ENCODE measurements at regions not wholly inside any gene's neighbourhood (a gene's known extent, or its start where the extent isn't known, plus 50 kb on each side); places are given as distances from the start of the nearest gene placed in this dataset.

DNA sequence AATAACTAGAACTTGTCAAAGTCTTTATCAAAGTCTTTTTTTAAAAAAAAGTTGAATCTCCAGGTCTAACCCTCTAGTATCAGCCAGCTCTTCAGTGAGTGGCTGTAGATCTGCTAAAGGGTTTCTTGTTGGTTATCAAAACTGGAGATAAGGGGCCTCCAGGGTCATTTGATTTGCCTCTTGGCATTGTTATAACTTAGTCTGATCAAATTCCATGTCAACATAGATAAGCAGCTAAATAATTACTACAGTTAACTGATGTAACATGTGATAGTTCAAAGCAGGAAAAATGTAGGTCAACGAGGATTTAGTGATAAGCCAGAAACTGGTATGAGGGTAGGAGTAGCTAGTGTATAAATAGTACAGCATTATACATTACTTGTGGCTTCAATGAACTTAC is 465.1 kb downstream of the PDHA2 start:
- H3K27me3 ChIP-seq (ENCODE audit: insufficient read depth, poor library complexity, severe bottlenecking): no peaks in the 10 kb centered on the region
- TF ChIP-seq REST (IDR thresholded peaks at IDR 0.05; ENCODE audit: insufficient replicate concordance, low read depth): no peak
- TF ChIP-seq SPI1 (IDR thresholded peaks at IDR 0.05; ENCODE audit: borderline replicate concordance, low read depth): no peak
- TF ChIP-seq, protein P1, sequence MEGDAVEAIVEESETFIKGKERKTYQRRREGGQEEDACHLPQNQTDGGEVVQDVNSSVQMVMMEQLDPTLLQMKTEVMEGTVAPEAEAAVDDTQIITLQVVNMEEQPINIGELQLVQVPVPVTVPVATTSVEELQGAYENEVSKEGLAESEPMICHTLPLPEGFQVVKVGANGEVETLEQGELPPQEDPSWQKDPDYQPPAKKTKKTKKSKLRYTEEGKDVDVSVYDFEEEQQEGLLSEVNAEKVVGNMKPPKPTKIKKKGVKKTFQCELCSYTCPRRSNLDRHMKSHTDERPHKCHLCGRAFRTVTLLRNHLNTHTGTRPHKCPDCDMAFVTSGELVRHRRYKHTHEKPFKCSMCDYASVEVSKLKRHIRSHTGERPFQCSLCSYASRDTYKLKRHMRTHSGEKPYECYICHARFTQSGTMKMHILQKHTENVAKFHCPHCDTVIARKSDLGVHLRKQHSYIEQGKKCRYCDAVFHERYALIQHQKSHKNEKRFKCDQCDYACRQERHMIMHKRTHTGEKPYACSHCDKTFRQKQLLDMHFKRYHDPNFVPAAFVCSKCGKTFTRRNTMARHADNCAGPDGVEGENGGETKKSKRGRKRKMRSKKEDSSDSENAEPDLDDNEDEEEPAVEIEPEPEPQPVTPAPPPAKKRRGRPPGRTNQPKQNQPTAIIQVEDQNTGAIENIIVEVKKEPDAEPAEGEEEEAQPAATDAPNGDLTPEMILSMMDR (IDR thresholded peaks at IDR 0.05; ENCODE audit: insufficient read depth, low read length): no peak
- no peak for TF ChIP-seq GABPA (IDR thresholded peaks at IDR 0.05; ENCODE audit: low read depth)
- TF ChIP-seq POLR2AphosphoS5 (IDR thresholded peaks at IDR 0.05; ENCODE audit: low read depth): no peak
- H3K27ac ChIP-seq (replicated peaks): no peak overlapping the region
- DNase-seq (ENCODE audit: low read depth in 1 of 2, low spot score in 1 of 2): no peak
- no peak overlapping the region for H3K4me3 ChIP-seq (replicated peaks; ENCODE audit: insufficient read depth, low read length)

DNA sequence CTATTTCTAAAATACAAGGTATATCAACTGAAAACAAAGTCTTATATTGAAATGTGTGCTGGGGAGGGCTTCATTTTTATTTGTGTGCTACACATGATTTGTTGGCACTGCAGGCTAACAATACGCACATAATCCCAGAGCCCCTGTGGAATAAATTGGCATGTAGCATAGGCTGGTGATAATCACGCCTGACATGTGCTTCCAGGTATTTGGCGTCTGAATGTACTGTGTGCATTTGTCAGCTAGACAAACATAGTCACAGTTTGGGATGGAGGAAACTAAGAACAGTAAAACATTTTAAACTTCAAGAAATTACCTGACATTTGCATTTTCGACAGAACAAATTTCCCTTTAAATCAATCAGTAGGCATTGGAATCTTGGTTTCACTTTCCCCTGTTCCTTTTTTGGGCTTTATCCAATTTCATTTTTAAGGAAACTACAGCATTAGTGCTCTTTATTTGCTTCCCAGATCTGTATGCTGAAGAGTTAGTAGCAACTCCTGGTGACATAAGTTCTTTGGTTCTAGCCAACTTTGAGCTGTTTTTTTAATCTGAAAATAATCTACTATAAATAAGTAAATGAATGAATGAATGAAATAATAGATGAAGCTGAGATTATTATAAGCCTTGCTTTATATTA is 472.3 kb downstream of the PDHA2 start:
- no peaks in the 10 kb centered on the region for H3K27me3 ChIP-seq (ENCODE audit: insufficient read depth, poor library complexity, severe bottlenecking)
- no peak overlapping the region for H3K27ac ChIP-seq (replicated peaks)
- TF ChIP-seq REST (IDR thresholded peaks at IDR 0.05; ENCODE audit: insufficient replicate concordance, low read depth): no peak
- no peak for TF ChIP-seq GABPA (IDR thresholded peaks at IDR 0.05; ENCODE audit: low read depth)
- TF ChIP-seq, protein P1 (IDR thresholded peaks at IDR 0.05; ENCODE audit: insufficient read depth, low read length): no peak
- TF ChIP-seq POLR2AphosphoS5 (IDR thresholded peaks at IDR 0.05; ENCODE audit: low read depth): no peak
- no peak for TF ChIP-seq SPI1 (IDR thresholded peaks at IDR 0.05; ENCODE audit: borderline replicate concordance, low read depth)
- no peak for DNase-seq (ENCODE audit: low read depth in 1 of 2, low spot score in 1 of 2)
- no peak overlapping the region for H3K4me3 ChIP-seq (replicated peaks; ENCODE audit: insufficient read depth, low read length)

- Histone ChIP-seq H3K27me3 (ENCODE audit: insufficient read depth, poor library complexity, severe bottlenecking) (no peaks in the 10 kb centered on the region), H3K4me3 (replicated peaks; ENCODE audit: insufficient read depth, low read length) (no peak overlapping the region), H3K27ac (replicated peaks) (no peak overlapping the region)
- no peak for DNase-seq (ENCODE audit: low read depth in 1 of 2, low spot score in 1 of 2)
- TF ChIP-seq GABPA (IDR thresholded peaks at IDR 0.05; ENCODE audit: low read depth) (no peak), REST (IDR thresholded peaks at IDR 0.05; ENCODE audit: insufficient replicate concordance, low read depth) (peak; percentile 73)
Measured at GRCh38 chr4:96315815-96316214, 475.9 kb downstream of the PDHA2 start.

All from HL-60 (cell line).